HG02798 (cell line): ENCODE measurements at regions not wholly inside any gene's neighbourhood (a gene's known extent, or its start where the extent isn't known, plus 50 kb on each side); places are given as distances from the start of the nearest gene placed in this dataset.
A peak's percentile ranks its signal among the peaks of the same experiment; 100 is the strongest.
"Not testable (repeated sequence)": the region's sequence is repeated elsewhere in the genome, so short reads cannot be mapped to it uniquely, and the experiment has no call there.

Experiments
- ATAC-seq: cut with Tn5 transposase; IDR thresholded peaks from one replicate; pipeline ENCODE4 v1.9.1; 2021; ENCODE audit warnings: mild to moderate bottlenecking; ENCODE audit not compliant: unreplicated experiment, poor library complexity

DNA sequence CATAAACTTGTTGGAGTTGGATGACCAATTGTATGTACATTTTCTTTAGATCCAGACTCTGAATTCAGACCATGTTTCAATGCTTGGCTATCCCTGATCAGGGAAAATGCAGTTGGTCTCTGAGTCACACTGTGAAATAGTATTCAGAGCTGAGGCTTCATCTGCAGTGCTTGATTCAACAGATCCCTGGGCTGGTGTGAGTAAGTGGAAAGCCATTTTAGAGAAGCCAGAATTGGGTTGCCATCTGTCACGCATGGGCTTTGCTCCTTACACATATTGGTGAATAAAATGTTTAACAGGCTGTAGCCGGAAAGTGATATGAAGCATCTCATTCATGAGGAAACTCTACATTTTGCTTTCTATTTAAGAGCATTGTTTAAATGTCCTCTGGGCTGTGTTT, 50.0 kb upstream of the ACYP2 start:
- ATAC-seq, result no peak

DNA sequence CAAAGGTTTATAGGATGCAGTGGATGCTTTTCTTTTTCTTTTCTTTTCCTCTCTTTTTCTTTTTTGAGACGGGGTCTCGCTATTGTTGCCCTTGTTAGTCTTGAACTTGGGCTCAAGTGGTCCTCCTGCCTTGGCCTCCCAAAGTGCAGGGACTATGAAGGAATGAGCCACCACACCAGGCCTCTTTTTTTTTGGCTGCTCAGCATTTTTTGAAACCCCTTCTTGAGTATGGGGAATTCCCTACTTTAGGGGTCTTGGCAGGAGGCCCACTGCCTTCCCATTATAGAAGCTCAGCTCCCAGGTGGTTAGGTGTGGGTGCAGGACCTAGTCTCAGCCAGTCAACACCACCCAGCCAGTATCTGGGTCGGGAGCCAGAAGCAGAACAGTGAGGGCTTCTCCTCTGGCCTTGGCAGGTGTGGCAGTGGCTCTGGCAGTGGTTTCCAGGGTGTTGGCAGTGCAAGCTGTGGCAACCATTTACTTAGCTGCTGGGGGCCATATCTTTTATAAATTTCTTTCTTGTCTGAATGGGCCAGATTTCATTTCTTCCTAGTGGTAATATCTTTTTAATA, 51.4 kb upstream of the ACYP2 start:
- ATAC-seq, result no peak

DNA sequence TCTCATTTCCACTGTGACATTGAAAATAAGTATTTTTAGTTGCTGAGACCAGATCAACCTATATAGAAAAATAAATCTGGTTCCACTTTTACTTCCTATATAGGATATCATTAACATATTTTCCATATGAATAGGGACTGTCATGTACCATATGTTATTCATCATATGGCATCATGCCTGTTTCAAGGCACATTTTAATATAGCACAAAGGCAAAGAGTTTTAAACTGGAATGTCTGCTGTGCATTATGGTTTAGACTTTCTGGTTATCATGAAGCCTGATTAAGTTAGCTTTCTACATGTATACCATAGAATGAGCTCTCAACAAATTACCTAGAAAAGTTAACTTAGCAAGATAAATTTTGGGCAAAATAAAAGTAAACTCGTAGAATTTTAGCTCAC, 53.0 kb upstream of the ACYP2 start:
- ATAC-seq, result no peak

DNA sequence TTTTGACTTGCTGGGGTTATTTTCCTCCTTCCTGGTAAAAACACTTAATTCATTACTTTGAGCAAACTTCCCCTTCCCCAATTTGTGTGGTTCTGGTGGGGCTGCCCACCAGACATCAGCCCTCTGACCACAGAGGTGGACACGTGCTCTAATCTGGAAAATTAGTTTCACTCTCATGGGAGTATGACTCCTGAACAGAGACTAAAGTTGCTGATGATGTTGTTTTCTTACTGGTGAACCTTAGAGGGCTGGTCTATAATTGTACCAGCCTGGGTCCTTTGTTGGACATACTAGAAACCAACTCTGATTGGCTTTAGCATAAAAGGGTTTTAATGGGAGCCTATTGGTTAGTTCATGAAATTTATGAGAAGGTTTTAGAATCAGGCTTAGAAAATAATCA, 54.1 kb upstream of the ACYP2 start:
- ATAC-seq, result no peak

DNA sequence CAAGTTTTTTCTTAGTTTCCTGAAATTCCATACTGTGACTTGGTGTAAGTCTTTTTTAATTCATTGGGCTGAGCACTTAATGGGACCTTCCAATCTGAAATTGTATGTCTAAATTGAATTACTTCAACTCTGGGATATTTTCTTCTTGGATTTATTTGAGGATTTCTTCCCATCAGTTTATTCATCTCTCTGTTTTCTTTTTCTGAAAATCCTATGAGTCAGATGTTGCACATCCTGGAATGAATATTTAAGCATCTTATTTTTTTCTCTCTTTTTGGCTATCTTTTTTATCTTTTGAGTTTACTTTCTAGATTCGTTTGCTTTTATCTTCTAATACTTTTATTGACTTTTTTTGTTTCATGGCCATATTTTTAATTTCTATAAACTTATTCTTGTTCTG, 55.4 kb upstream of the ACYP2 start:
- ATAC-seq, result no peak

DNA sequence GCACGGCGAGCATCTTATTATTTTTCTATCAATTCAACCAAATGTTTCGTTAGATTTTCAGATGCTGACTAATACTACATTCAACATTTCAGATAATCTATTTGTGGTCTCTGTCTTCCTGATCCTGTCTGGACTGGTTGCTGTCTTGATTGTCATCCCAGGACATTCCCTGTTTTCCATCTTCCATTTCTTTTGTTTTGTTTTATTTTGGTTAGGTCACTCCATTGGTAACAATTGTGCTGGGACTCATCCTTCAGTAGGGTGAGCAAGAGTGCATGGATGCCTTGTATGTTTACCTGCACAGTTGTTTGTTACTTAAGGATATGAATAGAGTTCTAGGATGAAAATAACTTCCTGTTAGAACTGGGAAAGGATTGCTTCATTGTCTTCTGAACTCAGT, 55.9 kb upstream of the ACYP2 start:
- ATAC-seq, result no peak

DNA sequence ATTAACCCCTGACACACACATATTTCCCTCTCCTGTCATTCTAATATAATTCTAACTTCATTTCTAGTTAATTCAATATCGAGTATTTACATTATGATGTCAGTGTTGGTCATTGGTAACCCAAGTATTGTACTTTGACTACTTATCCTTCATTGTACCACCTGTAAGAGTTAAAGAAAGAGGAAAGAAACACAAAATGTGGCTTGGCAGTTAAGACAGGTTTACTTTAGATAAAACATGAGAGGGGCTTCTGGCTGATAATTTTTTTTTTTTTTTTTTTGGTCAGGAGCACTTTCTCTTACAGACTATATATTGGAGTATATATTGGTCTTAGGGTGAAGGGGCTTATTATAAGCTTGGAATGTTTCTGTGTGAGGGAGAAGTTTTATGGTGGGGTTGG, 57.0 kb upstream of the ACYP2 start:
- ATAC-seq, result no peak

DNA sequence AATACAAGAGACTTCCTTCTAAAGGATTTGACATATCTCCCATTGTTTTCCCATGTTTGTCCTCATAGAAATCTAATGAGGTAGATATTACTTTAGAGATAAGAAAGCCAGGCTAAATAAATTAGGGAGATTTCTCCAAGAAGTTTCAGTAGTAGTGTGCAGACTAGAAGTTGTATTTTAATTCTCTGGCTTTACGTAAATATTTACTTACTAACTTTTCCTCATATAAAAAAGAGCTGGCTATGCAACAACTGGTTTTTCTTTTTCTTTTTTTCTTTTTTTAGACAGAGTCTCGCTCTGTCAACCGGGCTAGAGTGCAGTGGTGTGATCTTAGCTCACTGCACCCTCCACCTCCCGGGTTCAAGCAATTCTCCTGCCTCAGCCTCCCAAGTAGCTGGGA, 60.6 kb upstream of the ACYP2 start:
- ATAC-seq, result no peak

DNA sequence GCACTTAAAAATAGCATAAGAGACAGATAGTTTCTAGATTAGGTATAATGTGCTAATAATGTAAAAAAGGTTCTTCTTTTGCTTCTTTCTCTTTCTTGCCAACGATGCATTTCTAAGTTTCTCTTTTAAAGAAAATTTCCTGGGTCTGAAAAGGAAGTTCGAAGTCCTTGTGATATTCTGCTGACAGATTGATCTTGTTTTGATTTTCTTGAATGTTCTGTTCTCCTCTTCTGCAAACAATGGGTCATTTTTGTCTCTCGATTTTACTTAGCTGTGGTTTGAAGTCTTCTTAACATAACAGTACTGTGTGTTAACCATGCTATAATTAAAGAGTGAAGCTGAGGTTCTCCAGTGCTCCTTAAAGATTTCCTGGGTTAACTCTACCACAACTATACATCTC, 61.1 kb upstream of the ACYP2 start:
- ATAC-seq, result peak; percentile 79

DNA sequence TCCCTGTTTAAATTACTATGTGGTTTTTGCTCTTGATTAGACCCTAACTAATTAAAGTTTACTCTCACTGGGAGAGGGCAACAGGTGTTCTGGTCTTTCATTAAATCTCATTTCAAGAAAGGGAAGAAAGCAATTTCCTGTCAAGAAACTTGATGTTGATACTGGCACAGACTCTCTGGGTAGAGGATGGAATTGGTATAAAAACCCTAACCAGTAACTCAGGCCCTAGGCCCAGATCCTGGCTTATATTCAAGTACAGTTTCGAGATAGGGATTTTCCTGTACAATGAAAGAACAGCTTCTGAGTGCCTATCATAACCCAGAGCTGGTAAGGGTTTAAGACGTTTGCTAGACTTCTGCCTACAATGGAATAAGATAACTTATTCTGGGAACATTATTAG, 61.6 kb upstream of the ACYP2 start:
- peak; percentile 37 for ATAC-seq

DNA sequence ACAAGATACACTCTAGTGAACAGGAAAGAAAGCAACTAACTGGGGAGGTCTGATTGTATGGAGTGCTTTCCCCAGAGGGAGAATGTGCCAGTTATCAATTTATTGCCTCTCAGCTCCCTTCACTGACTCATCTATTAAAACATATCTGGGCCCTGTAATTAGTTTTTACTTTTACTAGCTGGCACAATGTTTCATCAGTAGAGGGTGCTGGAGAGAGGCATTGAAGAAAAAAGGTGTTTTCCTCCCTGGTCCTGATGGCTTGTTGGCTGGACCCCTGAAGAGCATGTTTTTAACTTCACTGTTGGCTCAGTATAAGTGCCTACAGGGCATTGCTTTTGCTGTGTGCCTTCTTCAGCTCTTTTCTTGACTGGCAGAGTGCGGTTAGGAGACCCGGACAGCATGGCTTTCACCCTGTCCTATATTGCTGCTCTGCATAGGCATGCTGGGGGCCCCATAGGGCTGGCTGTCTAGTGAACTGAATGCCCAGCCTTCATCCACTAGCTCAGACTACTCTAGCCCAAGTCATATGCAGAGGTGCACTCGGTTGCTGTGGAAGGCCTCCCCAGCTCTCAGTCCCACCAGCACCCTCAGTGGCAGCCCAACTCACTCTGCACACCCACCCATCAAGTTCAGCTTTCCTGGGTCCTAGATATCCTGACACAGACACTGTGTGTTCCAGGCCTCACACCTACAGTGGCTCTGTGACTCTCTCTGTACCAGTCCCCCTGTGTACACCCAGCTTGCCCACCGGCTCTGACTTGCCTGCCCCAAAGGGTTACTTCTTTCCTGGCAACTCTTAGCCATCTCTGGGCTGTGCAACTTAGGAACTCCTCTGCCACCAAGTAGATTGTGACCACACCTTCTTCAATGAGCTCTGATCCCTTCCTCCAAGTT, 62.3 kb upstream of the ACYP2 start:
- ATAC-seq, result no peak

DNA sequence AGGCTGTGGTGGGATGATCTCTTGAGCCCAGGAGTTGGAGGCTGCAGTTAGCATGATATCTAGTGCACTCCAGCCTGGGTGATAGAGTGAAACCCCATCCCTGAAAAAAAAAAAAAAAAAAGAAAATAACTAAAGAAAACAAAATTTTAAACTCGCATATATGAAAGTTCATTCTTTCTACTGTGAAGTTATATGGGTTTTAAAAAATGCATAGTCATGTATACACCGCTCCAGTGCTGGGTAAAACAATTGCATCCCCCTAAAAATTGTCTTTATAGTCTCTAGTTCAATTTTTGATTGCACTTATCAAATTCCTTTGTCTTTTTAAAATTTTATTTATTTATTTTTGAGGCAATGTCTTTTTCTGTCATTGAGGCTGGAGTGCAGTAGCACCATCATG, 65.0 kb upstream of the ACYP2 start:
- no peak for ATAC-seq

DNA sequence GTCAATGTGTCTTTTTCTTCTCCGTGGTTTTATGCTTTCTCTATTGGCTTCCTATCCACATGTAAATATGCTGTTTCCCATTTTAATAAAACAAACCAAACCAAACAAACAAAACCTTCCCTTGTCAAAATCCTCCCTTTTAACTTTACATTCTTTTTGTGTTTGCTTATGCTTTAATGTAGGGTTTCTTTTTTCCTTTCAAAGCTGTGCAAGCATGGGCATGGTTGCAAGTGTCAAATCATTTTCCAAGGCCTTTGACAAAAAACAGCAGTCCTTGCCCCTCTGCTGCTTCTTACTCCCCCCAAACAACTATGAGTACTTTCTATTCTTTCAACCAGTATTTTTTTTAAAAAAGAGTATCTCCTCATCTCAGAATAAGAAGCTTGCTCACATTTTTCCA, 66.0 kb upstream of the ACYP2 start:
- ATAC-seq, result no peak

DNA sequence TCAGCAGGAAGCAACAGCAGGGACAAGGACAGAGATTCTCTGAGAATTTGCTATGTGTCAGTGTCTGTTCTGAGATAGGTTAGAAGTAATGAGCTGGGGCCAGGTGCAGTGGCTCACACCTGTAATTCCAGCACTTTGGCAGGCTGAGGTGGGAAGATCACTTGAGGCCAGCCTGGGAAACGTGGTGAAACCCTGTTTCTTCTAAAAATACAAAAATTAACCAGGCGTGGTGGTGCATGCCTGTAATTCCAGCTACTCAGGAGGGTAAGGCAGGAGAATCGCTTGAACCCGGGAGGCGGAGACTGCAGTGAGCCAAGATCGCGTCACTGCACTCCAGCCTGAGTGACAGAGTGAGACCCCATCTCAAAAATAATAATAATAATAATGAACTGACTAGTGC, 66.5 kb upstream of the ACYP2 start:
- not testable (repeated sequence) for ATAC-seq

DNA sequence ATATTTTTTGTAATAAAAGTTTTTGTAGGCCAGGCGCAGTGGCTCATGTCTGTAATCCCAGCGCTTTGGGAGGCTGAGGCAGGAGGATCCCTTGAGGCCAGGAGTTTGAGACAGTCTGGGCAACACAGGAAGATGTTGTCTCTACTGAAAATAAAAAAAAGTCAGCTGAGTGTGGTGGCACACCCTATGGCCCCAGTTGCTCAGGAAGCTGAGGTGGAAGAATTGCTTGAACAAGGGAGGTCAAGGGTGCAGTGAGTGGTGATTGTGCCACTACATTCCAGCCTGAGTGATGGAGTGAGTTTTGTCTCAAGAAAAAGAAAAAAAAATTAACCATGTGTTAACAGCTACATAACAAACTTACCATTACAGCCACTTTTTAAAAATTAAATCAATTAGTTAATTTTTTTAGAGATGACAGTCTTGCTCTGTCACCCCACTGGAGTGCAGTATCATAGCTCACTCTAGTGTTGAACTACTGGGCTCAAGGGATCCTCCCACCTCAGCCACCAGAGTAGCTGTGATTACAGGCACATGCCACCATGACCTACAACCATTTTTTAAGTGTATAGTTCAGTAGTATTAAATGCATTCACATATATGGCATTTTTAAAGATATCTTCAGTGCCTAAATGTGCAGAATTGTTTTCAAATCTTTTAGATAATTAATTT, 67.2 kb upstream of the ACYP2 start:
- ATAC-seq, result no peak

DNA sequence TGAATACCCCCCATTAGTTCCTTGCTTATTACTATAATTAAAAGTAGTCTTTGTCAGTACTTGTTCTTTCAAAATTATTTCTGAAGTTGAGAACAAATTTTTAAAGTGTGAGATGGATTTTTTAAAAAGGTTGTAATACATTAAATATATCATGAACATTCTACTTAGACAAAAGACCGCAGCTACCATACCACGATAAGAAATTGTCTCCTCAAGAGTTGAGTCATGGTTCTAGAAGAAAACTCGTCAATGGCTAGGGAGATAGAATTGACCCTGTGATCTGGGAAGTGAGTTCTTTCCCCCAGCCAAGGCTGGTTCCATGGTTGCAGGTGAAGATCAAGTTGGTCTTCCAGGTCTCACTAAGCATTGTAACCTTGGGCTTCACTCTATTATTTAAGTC, 67.8 kb upstream of the ACYP2 start:
- ATAC-seq, result no peak

DNA sequence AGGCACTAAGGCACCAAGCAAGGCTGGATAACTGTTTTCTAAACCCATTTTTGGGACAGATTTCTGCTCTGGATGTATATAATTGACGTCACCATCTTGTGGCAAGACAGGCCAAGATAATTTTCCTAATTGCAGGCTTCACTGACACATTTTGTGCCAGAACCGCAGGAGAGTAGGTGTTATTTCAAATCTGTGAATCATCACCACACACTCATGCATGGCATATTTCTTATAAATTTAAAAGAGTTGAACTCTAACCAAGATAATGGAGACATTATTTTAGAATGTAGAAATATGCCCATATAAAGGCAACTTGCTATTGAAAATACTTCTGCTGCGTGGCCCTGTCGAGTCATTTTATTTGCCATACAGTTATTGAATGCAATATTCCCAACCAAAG, 68.3 kb upstream of the ACYP2 start:
- no peak for ATAC-seq

DNA sequence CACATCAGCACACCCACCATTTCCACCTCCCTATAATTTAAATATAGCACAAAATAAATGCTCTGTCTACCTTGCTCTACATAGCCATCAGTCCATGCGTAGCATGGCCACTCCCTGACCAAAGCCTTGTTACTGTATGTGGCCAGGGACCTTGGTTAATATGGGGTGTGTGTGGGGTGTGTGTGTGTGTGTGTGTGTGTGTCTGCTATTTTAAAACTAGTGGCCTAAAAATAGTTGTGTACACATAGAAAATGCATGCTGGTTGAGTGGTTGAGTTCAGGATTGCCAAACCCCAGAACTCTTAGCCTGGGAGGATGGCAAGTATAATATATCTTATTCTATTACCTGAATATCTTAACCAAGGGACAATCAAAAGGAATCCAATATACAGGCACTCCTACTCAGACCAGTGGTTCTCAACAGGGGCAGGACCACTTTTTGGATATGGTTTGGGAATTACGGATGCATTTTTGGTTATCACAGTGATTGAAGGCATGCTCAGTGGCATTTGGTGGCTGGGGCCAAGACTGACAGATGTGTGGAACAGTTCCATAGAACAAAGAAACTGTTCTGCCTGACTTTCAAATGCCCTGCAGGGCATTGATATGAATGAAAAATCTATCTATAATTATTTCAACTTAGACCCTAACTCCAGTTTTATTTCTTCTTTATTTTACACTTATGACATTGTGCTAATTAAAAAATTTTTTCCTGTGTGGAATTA, 72.3 kb upstream of the PSME4 start:
- no peak for ATAC-seq

DNA sequence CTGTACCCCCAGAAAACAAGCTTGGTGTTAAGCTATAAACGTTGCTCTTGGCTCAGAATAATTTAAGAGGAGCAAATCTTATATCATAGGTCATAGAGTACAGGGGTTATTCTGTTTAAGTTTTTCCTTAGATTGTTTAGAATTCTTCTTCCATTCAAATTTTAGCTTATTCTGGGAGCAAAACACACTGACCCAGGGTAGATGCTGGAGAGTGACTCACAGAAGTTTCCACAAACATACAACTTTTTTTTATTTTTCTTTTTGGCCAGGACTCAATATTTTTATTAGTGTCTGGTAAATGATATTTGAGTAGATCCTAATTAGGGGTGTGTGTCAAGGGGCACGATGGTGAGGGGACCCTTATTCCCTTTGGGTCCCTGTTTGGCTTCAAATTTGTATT, 71.5 kb upstream of the PSME4 start:
- no peak for ATAC-seq

DNA sequence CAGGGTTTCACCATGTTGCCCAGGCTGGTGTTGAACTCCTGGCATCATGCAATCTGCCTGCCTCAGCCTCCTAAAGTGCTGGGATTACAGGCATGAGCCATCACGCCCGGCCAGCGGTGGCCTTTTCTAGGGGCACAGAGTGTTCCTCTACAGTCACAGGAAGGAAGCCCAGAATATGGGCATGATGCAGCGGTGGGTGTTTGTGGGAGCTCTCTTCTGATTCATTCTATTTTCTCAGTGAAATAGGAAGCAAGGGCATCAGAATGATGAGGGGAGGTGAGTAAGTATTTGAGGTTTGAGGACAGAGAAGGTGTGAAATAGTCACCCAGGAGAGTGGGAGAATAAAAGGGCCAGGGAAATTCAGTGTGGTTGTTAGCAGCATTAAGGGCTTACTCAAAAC, 70.3 kb upstream of the PSME4 start:
- no peak for ATAC-seq

DNA sequence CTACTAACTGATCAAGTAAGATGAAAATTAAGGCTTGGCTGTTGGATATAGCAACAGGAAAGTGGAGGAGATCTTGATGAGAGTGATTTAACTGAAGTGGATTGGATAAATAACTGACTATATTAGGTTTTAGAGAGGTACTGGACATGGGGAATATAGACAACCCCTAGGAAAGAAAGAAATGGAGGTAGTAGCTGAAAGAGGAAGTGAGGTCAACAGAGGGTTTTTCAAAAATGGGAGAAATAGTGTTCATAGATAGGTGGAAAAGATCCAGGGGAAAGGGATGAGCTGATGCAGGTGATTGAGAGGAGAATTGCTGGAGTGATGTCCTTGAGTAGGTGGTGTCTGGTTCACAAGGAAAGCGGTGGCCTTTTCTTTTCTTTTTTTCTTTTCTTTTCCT, 69.9 kb upstream of the PSME4 start:
- ATAC-seq, result no peak
